ENCODE measurements at regions not wholly inside any gene's neighbourhood (a gene's known extent, or its start where the extent isn't known, plus 50 kb on each side); places are given as distances from the start of the nearest gene placed in this dataset.
"Not testable (repeated sequence)": the region's sequence is repeated elsewhere in the genome, so short reads cannot be mapped to it uniquely, and the experiment has no call there.

GRCh38 chr7:106345421-106346166 is 60.8 kb upstream of the NAMPT start:
- peak in 1 of 2 donors; percentile 30 for DNase-seq (ENCODE audit: low read depth in 2 of 2)

GRCh38 chr7:106344861-106345260 is 60.1 kb upstream of the NAMPT start:
- DNase-seq (ENCODE audit: low read depth in 2 of 2), result no peak

- no peak for DNase-seq (ENCODE audit: low read depth in 2 of 2)
These were observed 59.4 kb upstream of the NAMPT start for GRCh38 chr7:106344211-106344610.

GRCh38 chr7:106342049-106342448 is 57.3 kb upstream of the NAMPT start:
- not testable (repeated sequence) for DNase-seq (ENCODE audit: low read depth in 2 of 2)

- DNase-seq (ENCODE audit: low read depth in 2 of 2), result not testable (repeated sequence)
These were observed 55.4 kb upstream of the NAMPT start for GRCh38 chr7:106340247-106340596.

GRCh38 chr7:106339513-106340246 is 54.9 kb upstream of the NAMPT start:
- DNase-seq (ENCODE audit: low read depth in 2 of 2), result no peak

GRCh38 chr7:106337754-106338153 is 53.0 kb upstream of the NAMPT start:
- DNase-seq (ENCODE audit: low read depth in 2 of 2), result no peak

- DNase-seq (ENCODE audit: low read depth in 2 of 2), result no peak
These were observed 51.0 kb upstream of the NAMPT start for GRCh38 chr7:106335814-106336213.
